ENCODE measurements at regions not wholly inside any gene's neighbourhood (a gene's known extent, or its start where the extent isn't known, plus 50 kb on each side); places are given as distances from the start of the nearest gene placed in this dataset.
"Not testable (repeated sequence)": the region's sequence is repeated elsewhere in the genome, so short reads cannot be mapped to it uniquely, and the experiment has no call there.

- TF ChIP-seq CTCF (IDR thresholded peaks at IDR 0.05) = no peak
- Histone ChIP-seq H3K4me3 (no peak overlapping the region), H3K27ac (no peak overlapping the region)
- no peak for DNase-seq (ENCODE audit: low spot score)
These were observed 137.3 kb upstream of the GNAI1 start for GRCh38 chr7:79997345-79997744.

- not testable (repeated sequence) for DNase-seq (ENCODE audit: low spot score); H3K27ac ChIP-seq
These were observed 138.9 kb upstream of the GNAI1 start for GRCh38 chr7:79995741-79996140.

GRCh38 chr7:79988653-79989052, 146.0 kb upstream of the GNAI1 start:
- no peak overlapping the region for H3K27ac ChIP-seq
- no peak for TF ChIP-seq CTCF (IDR thresholded peaks at IDR 0.05)
- no peak for DNase-seq (ENCODE audit: low spot score)
- no peak overlapping the region for H3K4me3 ChIP-seq

More at GRCh38 chr7:79995741-79996140, 138.9 kb upstream of the GNAI1 start:
- H3K4me3 ChIP-seq = not testable (repeated sequence)

GRCh38 chr7:79984210-79984609, 150.4 kb upstream of the GNAI1 start:
- TF ChIP-seq CTCF (IDR thresholded peaks at IDR 0.05) = no peak
- DNase-seq (ENCODE audit: low spot score) = no peak
- no peak overlapping the region for H3K4me3 ChIP-seq
- no peak overlapping the region for H3K27ac ChIP-seq

- no peak overlapping the region for H3K27ac ChIP-seq
- H3K4me3 ChIP-seq = no peak overlapping the region
- TF ChIP-seq CTCF (IDR thresholded peaks at IDR 0.05) = no peak
- DNase-seq (ENCODE audit: low spot score) = no peak
These were observed 152.4 kb upstream of the GNAI1 start for GRCh38 chr7:79982141-79982770.

GRCh38 chr7:79980376-79980775, 154.3 kb upstream of the GNAI1 start:
- TF ChIP-seq CTCF (IDR thresholded peaks at IDR 0.05) = no peak
- no peak overlapping the region for H3K4me3 ChIP-seq
- DNase-seq (ENCODE audit: low spot score) = no peak
- no peak overlapping the region for H3K27ac ChIP-seq

- H3K4me3 ChIP-seq = no peak overlapping the region
- DNase-seq (ENCODE audit: low spot score) = no peak
- TF ChIP-seq CTCF (IDR thresholded peaks at IDR 0.05) = no peak
- no peak overlapping the region for H3K27ac ChIP-seq
These were observed 155.2 kb upstream of the GNAI1 start for GRCh38 chr7:79979437-79979836.

All from coronary artery (tissue), 2 donors.